GM23248 (cell line): ENCODE measurements at regions not wholly inside any gene's neighbourhood (a gene's known extent, or its start where the extent isn't known, plus 50 kb on each side); places are given as distances from the start of the nearest gene placed in this dataset.

ENCODE experiments used
- EZH2 ChIP-seq: fragments of 200-600 bp; sonication (generic); IDR thresholded peaks from 2 replicates; pipeline ENCODE4 v1.6.1; 2018; ENCODE audit warnings: antibody characterized with exemption, mild to moderate bottlenecking; ENCODE audit not compliant: insufficient read depth, poor library complexity, severe bottlenecking
- EZH2phosphoT487 ChIP-seq: fragments of 200-600 bp; sonication (generic); IDR thresholded peaks from 2 replicates; pipeline ENCODE4 v1.6.1; 2018; ENCODE audit warnings: antibody characterized with exemption, moderate library complexity, mild to moderate bottlenecking, low read depth; ENCODE audit not compliant: insufficient read depth

GRCh38 chr5:92941806-92942205 is 639.2 kb downstream of the NR2F1-AS1 start:
- no peak for TF ChIP-seq EZH2
- no peak for TF ChIP-seq EZH2phosphoT487
